Mammary epithelial cell (primary cell): ENCODE measurements at regions not wholly inside any gene's neighbourhood (a gene's known extent, or its start where the extent isn't known, plus 50 kb on each side); places are given as distances from the start of the nearest gene placed in this dataset.

Source experiments
- EZH2 ChIP-seq: IDR thresholded peaks from 2 replicates; pipeline ENCODE4 v1.6.1; 2012; ENCODE audit warnings: low read length, inconsistent platforms, borderline replicate concordance
- TF ChIP-seq, protein P1 (sequence below), 2 donors: IDR thresholded peaks in 1 of 2; conservative IDR thresholded peaks in 1 of 2; 2 replicates each; pipeline ENCODE4 v1.5.1; 2011 to 2012; ENCODE audit warnings: inconsistent platforms in 2 of 2, low read length in 2 of 2, mild to moderate bottlenecking in 2 of 2, control low read depth in 1 of 2, low read depth in 1 of 2; ENCODE audit not compliant: insufficient read depth in 1 of 2; ENCODE audit errors: extremely low read depth in 1 of 2

DNA sequence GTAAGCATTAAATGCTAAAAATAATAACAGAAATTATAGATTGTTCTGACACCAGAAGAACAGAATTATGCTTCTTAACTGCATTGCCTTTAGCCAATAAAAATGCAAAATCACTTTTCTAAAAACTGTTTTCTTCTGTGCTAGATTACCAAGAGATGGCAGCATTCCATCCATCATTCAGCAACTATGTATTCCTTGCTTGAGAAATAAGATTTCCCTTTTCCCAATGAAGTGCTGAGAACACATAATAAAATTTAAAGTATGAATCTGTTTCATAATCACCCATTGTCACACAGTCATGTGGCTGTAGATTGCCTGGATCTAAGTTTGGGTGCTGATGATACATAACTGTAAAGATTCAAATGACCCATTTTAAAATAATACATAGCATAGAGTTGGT, 504.2 kb downstream of the TDRD15 start:
- TF ChIP-seq, protein P1, sequence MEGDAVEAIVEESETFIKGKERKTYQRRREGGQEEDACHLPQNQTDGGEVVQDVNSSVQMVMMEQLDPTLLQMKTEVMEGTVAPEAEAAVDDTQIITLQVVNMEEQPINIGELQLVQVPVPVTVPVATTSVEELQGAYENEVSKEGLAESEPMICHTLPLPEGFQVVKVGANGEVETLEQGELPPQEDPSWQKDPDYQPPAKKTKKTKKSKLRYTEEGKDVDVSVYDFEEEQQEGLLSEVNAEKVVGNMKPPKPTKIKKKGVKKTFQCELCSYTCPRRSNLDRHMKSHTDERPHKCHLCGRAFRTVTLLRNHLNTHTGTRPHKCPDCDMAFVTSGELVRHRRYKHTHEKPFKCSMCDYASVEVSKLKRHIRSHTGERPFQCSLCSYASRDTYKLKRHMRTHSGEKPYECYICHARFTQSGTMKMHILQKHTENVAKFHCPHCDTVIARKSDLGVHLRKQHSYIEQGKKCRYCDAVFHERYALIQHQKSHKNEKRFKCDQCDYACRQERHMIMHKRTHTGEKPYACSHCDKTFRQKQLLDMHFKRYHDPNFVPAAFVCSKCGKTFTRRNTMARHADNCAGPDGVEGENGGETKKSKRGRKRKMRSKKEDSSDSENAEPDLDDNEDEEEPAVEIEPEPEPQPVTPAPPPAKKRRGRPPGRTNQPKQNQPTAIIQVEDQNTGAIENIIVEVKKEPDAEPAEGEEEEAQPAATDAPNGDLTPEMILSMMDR (conservative IDR thresholded peaks at IDR 0.05 in 1 of 2, IDR thresholded peaks at IDR 0.05 in 1 of 2; ENCODE audit: extremely low read depth in 1 of 2, insufficient read depth in 1 of 2, low read depth in 1 of 2, low read length in 2 of 2) = no peak
- no peak for TF ChIP-seq EZH2
